MM.1S (cell line): ENCODE measurements at regions not wholly inside any gene's neighbourhood (a gene's known extent, or its start where the extent isn't known, plus 50 kb on each side); places are given as distances from the start of the nearest gene placed in this dataset.

Experiments used
- EZH2phosphoT487 ChIP-seq: fragments of 300-600 bp; sonication (generic); IDR thresholded peaks from 2 replicates; pipeline ENCODE4 v1.6.1; 2018; ENCODE audit warnings: antibody characterized with exemption, low read length
- TF ChIP-seq, protein P1 (sequence below): fragments of 300-600 bp; sonication (generic); IDR thresholded peaks from 2 replicates; pipeline ENCODE4 v1.5.1; 2016; ENCODE audit warnings: antibody characterized with exemption, low read length, mixed read lengths

DNA sequence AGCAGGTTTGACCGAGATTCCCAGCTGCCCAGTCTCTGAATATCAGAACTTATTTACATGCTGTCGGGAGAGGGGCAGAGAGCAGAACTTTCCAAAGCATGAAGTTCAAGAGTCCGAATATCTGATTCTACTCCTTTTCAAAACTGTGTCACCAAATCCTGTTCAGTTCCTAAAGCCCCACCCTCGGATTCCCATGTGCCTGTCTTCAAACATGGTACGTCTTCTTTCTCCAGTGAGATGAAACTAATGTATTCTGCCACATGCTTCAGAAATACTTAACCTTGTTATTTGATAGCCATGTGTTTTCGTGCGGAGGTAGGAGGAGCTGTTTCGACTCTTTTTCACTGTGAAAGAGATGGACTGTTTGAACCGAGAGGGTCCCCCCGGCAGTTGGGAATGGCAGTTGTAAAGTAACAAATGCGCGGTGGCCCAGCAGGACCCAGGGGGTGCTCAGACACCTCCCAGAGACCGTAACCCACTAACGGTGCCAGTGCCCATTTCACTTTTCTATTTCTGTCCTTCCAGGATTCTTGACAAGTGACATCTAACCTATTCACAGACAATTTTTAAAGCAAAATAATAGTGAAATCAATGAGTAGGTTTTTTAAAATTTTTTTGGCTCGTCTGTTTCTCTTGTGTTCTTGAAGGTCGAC lies 67.2 kb downstream of the ZBTB18 start:
- TF ChIP-seq EZH2phosphoT487 = no peak
- TF ChIP-seq, protein P1, sequence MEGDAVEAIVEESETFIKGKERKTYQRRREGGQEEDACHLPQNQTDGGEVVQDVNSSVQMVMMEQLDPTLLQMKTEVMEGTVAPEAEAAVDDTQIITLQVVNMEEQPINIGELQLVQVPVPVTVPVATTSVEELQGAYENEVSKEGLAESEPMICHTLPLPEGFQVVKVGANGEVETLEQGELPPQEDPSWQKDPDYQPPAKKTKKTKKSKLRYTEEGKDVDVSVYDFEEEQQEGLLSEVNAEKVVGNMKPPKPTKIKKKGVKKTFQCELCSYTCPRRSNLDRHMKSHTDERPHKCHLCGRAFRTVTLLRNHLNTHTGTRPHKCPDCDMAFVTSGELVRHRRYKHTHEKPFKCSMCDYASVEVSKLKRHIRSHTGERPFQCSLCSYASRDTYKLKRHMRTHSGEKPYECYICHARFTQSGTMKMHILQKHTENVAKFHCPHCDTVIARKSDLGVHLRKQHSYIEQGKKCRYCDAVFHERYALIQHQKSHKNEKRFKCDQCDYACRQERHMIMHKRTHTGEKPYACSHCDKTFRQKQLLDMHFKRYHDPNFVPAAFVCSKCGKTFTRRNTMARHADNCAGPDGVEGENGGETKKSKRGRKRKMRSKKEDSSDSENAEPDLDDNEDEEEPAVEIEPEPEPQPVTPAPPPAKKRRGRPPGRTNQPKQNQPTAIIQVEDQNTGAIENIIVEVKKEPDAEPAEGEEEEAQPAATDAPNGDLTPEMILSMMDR = no peak
